CD14-positive monocyte (primary cell): ENCODE measurements at regions not wholly inside any gene's neighbourhood (a gene's known extent, or its start where the extent isn't known, plus 50 kb on each side); places are given as distances from the start of the nearest gene placed in this dataset.

ENCODE experiments used
- DNase-seq, 3 donors: peaks; one replicate each; pipeline ENCODE4 v3.0.0-alpha.2; 2011 to 2022
- H2AFZ ChIP-seq: 2 replicates; pipeline ENCODE4 v1.6.0; 2012; ENCODE audit warnings: mild to moderate bottlenecking, low read depth, low read length, inconsistent platforms; ENCODE audit not compliant: insufficient read depth, poor library complexity, severe bottlenecking
- H3K27ac ChIP-seq, 2 donors: 1 replicate in 1 of 2; 2 replicates in 1 of 2; pipeline ENCODE4 v1.5.1; 2012 to 2013; ENCODE audit warnings: low read length in 2 of 2, control low read depth in 1 of 2, inconsistent platforms in 1 of 2, low read depth in 1 of 2, mild to moderate bottlenecking in 1 of 2
- H3K27me3 ChIP-seq, 2 donors: one replicate each; pipeline versions ENCODE4 v1.6.0 to v1.6.1; 2011 to 2013; ENCODE audit warnings: low read length in 2 of 2; ENCODE audit not compliant: control insufficient read depth in 2 of 2, insufficient read depth in 2 of 2
- H3K36me3 ChIP-seq, 2 donors: replicated peaks in 1 of 2; 1 replicate in 1 of 2; 2 replicates in 1 of 2; pipeline versions ENCODE4 v1.5.1 to v1.6.1; 2012 to 2013; ENCODE audit warnings: low read length in 2 of 2, control low read depth in 1 of 2, inconsistent platforms in 1 of 2, mild to moderate bottlenecking in 1 of 2; ENCODE audit not compliant: insufficient read depth in 2 of 2, control insufficient read depth in 1 of 2
- H3K4me1 ChIP-seq, 2 donors: 1 replicate in 1 of 2; 2 replicates in 1 of 2; pipeline versions ENCODE4 v1.5.1 to v1.6.1; 2012 to 2013; ENCODE audit warnings: low read length in 2 of 2, control low read depth in 1 of 2, inconsistent platforms in 1 of 2, mild to moderate bottlenecking in 1 of 2, moderate library complexity in 1 of 2; ENCODE audit not compliant: insufficient read depth in 2 of 2, control insufficient read depth in 1 of 2
- H3K4me2 ChIP-seq: replicated peaks from 2 replicates; pipeline ENCODE3; 2012; ENCODE audit warnings: low read length, moderate library complexity, mild to moderate bottlenecking; ENCODE audit not compliant: poor library complexity, severe bottlenecking; ENCODE audit errors: extremely low read depth
- H3K4me3 ChIP-seq, 3 experiments: fragments of 200-600 bp in 1 of 3; sonication (generic) in 1 of 3; replicated peaks in 1 of 3; 1 replicate in 2 of 3; 2 replicates in 1 of 3; pipeline ENCODE4 v1.5.1; 2011 to 2013; ENCODE audit warnings: low read length in 3 of 3, mild to moderate bottlenecking in 3 of 3, control low read depth in 2 of 3, low read depth in 2 of 3, inconsistent platforms in 1 of 3, moderate library complexity in 1 of 3
- H3K79me2 ChIP-seq: 2 replicates; pipeline ENCODE4 v1.6.0; 2012; ENCODE audit warnings: mild to moderate bottlenecking, control low read depth, inconsistent platforms, low read length, moderate library complexity; ENCODE audit not compliant: insufficient read depth
- H3K9ac ChIP-seq: 2 replicates; pipeline ENCODE4 v1.6.0; 2017; ENCODE audit warnings: low read length, mild to moderate bottlenecking; ENCODE audit not compliant: insufficient read depth, poor library complexity, severe bottlenecking
- H3K9me3 ChIP-seq, 2 donors: replicated peaks in 1 of 2; 1 replicate in 1 of 2; 2 replicates in 1 of 2; pipeline versions ENCODE4 v1.5.1 to v1.6.1; 2012 to 2013; ENCODE audit warnings: low read length in 2 of 2, control low read depth in 1 of 2; ENCODE audit not compliant: control insufficient read depth in 1 of 2, insufficient read depth in 1 of 2
- H4K20me1 ChIP-seq: 2 replicates; pipeline ENCODE4 v1.6.0; 2012; ENCODE audit warnings: mild to moderate bottlenecking, low read length, control low read depth, moderate library complexity; ENCODE audit not compliant: insufficient read depth
- H3K27ac Mint-ChIP-seq, 7 donors: one replicate each; pipeline ENCODE4 v1.8.0; 2020; ENCODE audit warnings: mild to moderate bottlenecking in 7 of 7, mixed read lengths in 7 of 7, moderate library complexity in 6 of 7, inconsistent platforms in 2 of 7
- H3K27me3 Mint-ChIP-seq, 3 donors: one replicate each; pipeline ENCODE4 v1.8.0; 2021 to 2022; ENCODE audit warnings: low read depth in 3 of 3, mild to moderate bottlenecking in 3 of 3, mixed read lengths in 3 of 3, moderate library complexity in 3 of 3, inconsistent platforms in 1 of 3
- H3K36me3 Mint-ChIP-seq, 2 donors: one replicate each; pipeline ENCODE4 v1.8.0; 2020; ENCODE audit warnings: mixed read lengths in 2 of 2, inconsistent platforms in 1 of 2, mild to moderate bottlenecking in 1 of 2
- H3K4me1 Mint-ChIP-seq: one replicate; pipeline ENCODE4 v1.8.0; 2020; ENCODE audit warnings: mild to moderate bottlenecking, mixed read lengths
- H3K4me3 Mint-ChIP-seq, 2 donors: one replicate each; pipeline ENCODE4 v1.8.0; 2020; ENCODE audit warnings: mild to moderate bottlenecking in 2 of 2, mixed read lengths in 2 of 2, moderate library complexity in 1 of 2
- H3K9me3 Mint-ChIP-seq, 7 donors: one replicate each; pipeline ENCODE4 v1.8.0; 2020 to 2022; ENCODE audit warnings: mixed read lengths in 7 of 7, mild to moderate bottlenecking in 6 of 7, moderate library complexity in 6 of 7, inconsistent platforms in 2 of 7
- CTCF ChIP-seq: fragments of 200-600 bp; IDR thresholded peaks from one replicate; pipeline ENCODE4 v1.8.0; 2022; ENCODE audit warnings: antibody characterized with exemption, mild to moderate bottlenecking
- WGBS: methylation state at CpG from one replicate; pipeline ENCODE4 v1.1.5; 2013; ENCODE audit warnings: missing lambda C conversion rate; ENCODE audit not compliant: insufficient coverage; 5-methylcytosine and 5-hydroxymethylcytosine counted together
- intact Hi-C, 2 donors: fragments of 100-400 bp; cut with micrococcal nuclease; formaldehyde crosslinking; loops; one replicate each; pipeline versions ENCODE4 v1.15.0 to v1.15.1; 2023

- no peak overlapping the region for H3K27ac Mint-ChIP-seq
- H3K27me3 Mint-ChIP-seq, result peaks cover 1 to 15% (median 1%) of the 10 kb centered on the region in 3 donors
- no peaks in the 10 kb centered on the region for H3K36me3 Mint-ChIP-seq
- no peak for DNase-seq
- H3K36me3 ChIP-seq, result no peaks in the 10 kb centered on the region
- no peaks in the 10 kb centered on the region for H3K27me3 ChIP-seq
- H3K9me3 Mint-ChIP-seq, result peaks cover 2 to 11% (median 9%) of the 10 kb centered on the region in 7 donors
- H3K4me3 Mint-ChIP-seq, result no peak overlapping the region
- H3K4me1 Mint-ChIP-seq, result peaks cover 2% of the 10 kb centered on the region
- no peak overlapping the region for H3K27ac ChIP-seq
- H3K4me1 ChIP-seq, result no peaks in the 10 kb centered on the region
- intact Hi-C loops, result no loop called here
- H3K9me3 ChIP-seq, result peaks cover 0 to 13% of the 10 kb centered on the region in 2 donors
- no peak for TF ChIP-seq CTCF
- H2AFZ ChIP-seq, result no peak overlapping the region
- no peak overlapping the region for H3K4me3 ChIP-seq
- no peak overlapping the region for H3K4me2 ChIP-seq
- WGBS, result 90% methylated on average over 10 of the region's 16 CpGs
- no peak overlapping the region for H3K9ac ChIP-seq
- H3K79me2 ChIP-seq, result no peaks in the 10 kb centered on the region
- no peaks in the 10 kb centered on the region for H4K20me1 ChIP-seq
These were observed 120.8 kb upstream of the LGSN start for GRCh38 chr6:63440594-63440993.

GRCh38 chr6:63441266-63441956 is 121.6 kb upstream of the LGSN start:
- peak overlapping the region in 1 of 7 donors; percentile 24 for H3K27ac Mint-ChIP-seq
- H3K4me1 Mint-ChIP-seq, result peaks cover 2% of the 10 kb centered on the region
- no peak for DNase-seq
- WGBS, result 91% methylated on average over 13 of the region's 18 CpGs
- no peaks in the 10 kb centered on the region for H3K27me3 ChIP-seq
- no peaks in the 10 kb centered on the region for H4K20me1 ChIP-seq
- H3K4me3 ChIP-seq, result no peak overlapping the region
- no peaks in the 10 kb centered on the region for H3K36me3 ChIP-seq
- no peak overlapping the region for H3K27ac ChIP-seq
- no peak overlapping the region for H3K4me2 ChIP-seq
- H3K9me3 ChIP-seq, result peaks cover 0 to 13% of the 10 kb centered on the region in 2 donors
- peaks cover 1 to 15% (median 1%) of the 10 kb centered on the region in 3 donors for H3K27me3 Mint-ChIP-seq
- no peaks in the 10 kb centered on the region for H3K4me1 ChIP-seq
- H3K9me3 Mint-ChIP-seq, result peaks cover 2 to 11% (median 9%) of the 10 kb centered on the region in 7 donors
- H3K9ac ChIP-seq, result no peak overlapping the region
- no peaks in the 10 kb centered on the region for H3K36me3 Mint-ChIP-seq
- H3K4me3 Mint-ChIP-seq, result peak overlapping the region in 1 of 2 donors; percentile 45
- intact Hi-C loops, result no loop called here
- H3K79me2 ChIP-seq, result no peaks in the 10 kb centered on the region
- no peak for TF ChIP-seq CTCF
- no peak overlapping the region for H2AFZ ChIP-seq
